ENCODE measurements at regions not wholly inside any gene's neighbourhood (a gene's known extent, or its start where the extent isn't known, plus 50 kb on each side); places are given as distances from the start of the nearest gene placed in this dataset.

DNA sequence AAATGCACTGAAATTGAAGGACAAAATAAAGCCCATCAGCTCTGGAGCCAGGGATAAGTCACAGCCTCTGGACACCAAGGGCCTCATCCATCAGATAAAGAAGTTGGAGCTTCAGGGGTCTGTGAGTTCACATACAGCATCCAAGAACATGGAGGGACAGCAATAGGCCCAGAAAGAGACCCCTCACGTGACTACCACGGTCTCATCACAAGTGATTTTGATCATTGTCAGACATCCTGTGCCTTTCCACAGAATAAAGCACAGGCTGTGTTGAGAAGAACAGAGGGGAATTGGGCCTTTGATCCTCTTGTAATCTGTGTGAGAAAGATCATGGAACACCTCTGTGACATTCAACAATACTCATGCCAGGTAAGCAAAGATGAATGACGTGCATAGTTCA is 65.2 kb upstream of the CTAGE1 start:
- Mint-ChIP-seq H3K36me3 (no peaks in the 10 kb centered on the region), H3K9me3 (no peaks in the 10 kb centered on the region), H3K4me1 (ENCODE audit: unreplicated experiment) (no peaks in the 10 kb centered on the region), H3K27ac (no peak overlapping the region), H3K4me3 (no peak overlapping the region), H3K27me3 (peaks cover 4% of the 10 kb centered on the region)
- TF ChIP-seq CTCF (conservative IDR thresholded peaks at IDR 0.05), result no peak
- no peak for DNase-seq (ENCODE audit: extremely low spot score, unreplicated experiment)

GRCh38 chr18:22483407-22483806 is 65.7 kb upstream of the CTAGE1 start:
- Mint-ChIP-seq H3K9me3 (no peaks in the 10 kb centered on the region), H3K4me1 (ENCODE audit: unreplicated experiment) (no peaks in the 10 kb centered on the region), H3K4me3 (no peak overlapping the region), H3K27ac (no peak overlapping the region), H3K36me3 (no peaks in the 10 kb centered on the region), H3K27me3 (peaks cover 4% of the 10 kb centered on the region)
- DNase-seq (ENCODE audit: extremely low spot score, unreplicated experiment), result no peak
- TF ChIP-seq CTCF (conservative IDR thresholded peaks at IDR 0.05), result no peak

GRCh38 chr18:22484471-22484870 is 66.8 kb upstream of the CTAGE1 start:
- Mint-ChIP-seq H3K27me3 (peaks cover 4% of the 10 kb centered on the region), H3K9me3 (peaks cover 9% of the 10 kb centered on the region), H3K27ac (no peak overlapping the region), H3K4me1 (ENCODE audit: unreplicated experiment) (peaks cover 6% of the 10 kb centered on the region), H3K36me3 (no peaks in the 10 kb centered on the region), H3K4me3 (no peak overlapping the region)
- DNase-seq (ENCODE audit: extremely low spot score, unreplicated experiment), result no peak
- TF ChIP-seq CTCF (conservative IDR thresholded peaks at IDR 0.05), result no peak

- TF ChIP-seq CTCF (conservative IDR thresholded peaks at IDR 0.05), result no peak
- Mint-ChIP-seq H3K4me1 (ENCODE audit: unreplicated experiment) (peaks cover 14% of the 10 kb centered on the region), H3K36me3 (no peaks in the 10 kb centered on the region), H3K27ac (no peak overlapping the region), H3K9me3 (peaks cover 9% of the 10 kb centered on the region), H3K27me3 (peaks cover 4% of the 10 kb centered on the region), H3K4me3 (no peak overlapping the region)
- DNase-seq (ENCODE audit: extremely low spot score, unreplicated experiment), result no peak
Observed at GRCh38 chr18:22485808-22486244, 68.1 kb upstream of the CTAGE1 start.

GRCh38 chr18:22486667-22487066 is 69.0 kb upstream of the CTAGE1 start:
- H3K9me3 Mint-ChIP-seq, result peaks cover 9% of the 10 kb centered on the region
- DNase-seq (ENCODE audit: extremely low spot score, unreplicated experiment), result no peak
- peaks cover 4% of the 10 kb centered on the region for H3K27me3 Mint-ChIP-seq
- no peak overlapping the region for H3K4me3 Mint-ChIP-seq
- peaks cover 14% of the 10 kb centered on the region for H3K4me1 Mint-ChIP-seq (ENCODE audit: unreplicated experiment)
- H3K27ac Mint-ChIP-seq, result no peak overlapping the region
- H3K36me3 Mint-ChIP-seq, result no peaks in the 10 kb centered on the region
- no peak for TF ChIP-seq CTCF (conservative IDR thresholded peaks at IDR 0.05)

DNA sequence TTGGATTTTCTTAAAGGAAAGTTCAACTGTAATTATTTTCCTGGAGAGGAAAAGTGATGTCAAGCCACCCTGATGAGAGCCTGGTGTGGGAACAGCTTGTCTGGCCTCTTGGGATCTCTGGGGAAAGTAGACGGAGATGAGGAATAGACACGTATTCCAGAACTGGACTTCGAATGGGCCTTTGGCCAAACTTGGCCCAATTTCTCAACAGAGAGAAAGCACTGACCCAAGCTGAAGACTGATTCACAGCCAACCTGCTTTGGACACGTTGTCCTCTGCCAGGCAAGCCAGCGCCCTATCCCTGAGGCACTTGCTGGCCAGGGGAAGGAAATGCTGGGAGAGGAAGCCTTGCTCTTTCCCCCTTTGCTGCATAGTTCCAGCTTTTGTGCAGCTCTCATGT is 70.8 kb upstream of the CTAGE1 start:
- H3K27ac Mint-ChIP-seq, result no peak overlapping the region
- H3K36me3 Mint-ChIP-seq, result no peaks in the 10 kb centered on the region
- peaks cover 14% of the 10 kb centered on the region for H3K4me1 Mint-ChIP-seq (ENCODE audit: unreplicated experiment)
- no peak for TF ChIP-seq CTCF (conservative IDR thresholded peaks at IDR 0.05)
- peaks cover 9% of the 10 kb centered on the region for H3K9me3 Mint-ChIP-seq
- H3K27me3 Mint-ChIP-seq, result no peaks in the 10 kb centered on the region
- no peak for DNase-seq (ENCODE audit: extremely low spot score, unreplicated experiment)
- H3K4me3 Mint-ChIP-seq, result no peak overlapping the region

Measured in type B pancreatic cell (in vitro differentiated cells).